VCaP (cell line): ENCODE measurements at regions not wholly inside any gene's neighbourhood (a gene's known extent, or its start where the extent isn't known, plus 50 kb on each side); places are given as distances from the start of the nearest gene placed in this dataset.
"Not testable (repeated sequence)": the region's sequence is repeated elsewhere in the genome, so short reads cannot be mapped to it uniquely, and the experiment has no call there.

Source experiments
- H3K27ac ChIP-seq: fragments of 450-650 bp; 2 replicates; pipeline ENCODE4 v1.5.1; 2017
- CTCF ChIP-seq: fragments of 450-650 bp; conservative IDR thresholded peaks from 2 replicates; pipeline ENCODE4 v1.5.1; 2017; ENCODE audit warnings: mild to moderate bottlenecking, moderate library complexity

GRCh38 chr17:45668316-45668715, 115.8 kb upstream of the CRHR1 start:
- TF ChIP-seq CTCF = no peak
- H3K27ac ChIP-seq = peak overlapping the region; percentile 49

GRCh38 chr17:45672301-45672700, 111.8 kb upstream of the CRHR1 start:
- TF ChIP-seq CTCF = no peak
- no peak overlapping the region for H3K27ac ChIP-seq

- no peak for TF ChIP-seq CTCF
- no peak overlapping the region for H3K27ac ChIP-seq
These were observed 111.3 kb upstream of the CRHR1 start for GRCh38 chr17:45672792-45673191.

- H3K27ac ChIP-seq = not testable (repeated sequence)
These were observed 110.4 kb upstream of the CRHR1 start for GRCh38 chr17:45673759-45674158.

- no peak overlapping the region for H3K27ac ChIP-seq
- TF ChIP-seq CTCF = no peak
These were observed 109.1 kb upstream of the CRHR1 start for GRCh38 chr17:45675012-45675411.

GRCh38 chr17:45675892-45676291, 108.2 kb upstream of the CRHR1 start:
- no peak overlapping the region for H3K27ac ChIP-seq
- no peak for TF ChIP-seq CTCF

- no peak for TF ChIP-seq CTCF
- H3K27ac ChIP-seq = no peak overlapping the region
These were observed 107.4 kb upstream of the CRHR1 start for GRCh38 chr17:45676695-45677094.

GRCh38 chr17:45677770-45678169, 106.3 kb upstream of the CRHR1 start:
- no peak for TF ChIP-seq CTCF
- H3K27ac ChIP-seq = no peak overlapping the region
